MM.1S (cell line): ENCODE measurements at regions not wholly inside any gene's neighbourhood (a gene's known extent, or its start where the extent isn't known, plus 50 kb on each side); places are given as distances from the start of the nearest gene placed in this dataset.

Experiments used
- EZH2 ChIP-seq: fragments of 300-600 bp; sonication (generic); optimal IDR thresholded peaks from 2 replicates; pipeline ENCODE3; 2017; ENCODE audit warnings: low read depth, mild to moderate bottlenecking, antibody characterized with exemption, low read length, mixed read lengths
- TF ChIP-seq, protein P1 (sequence below): fragments of 300-600 bp; sonication (generic); IDR thresholded peaks from 2 replicates; pipeline ENCODE4 v1.5.1; 2016; ENCODE audit warnings: antibody characterized with exemption, low read length, mixed read lengths

DNA sequence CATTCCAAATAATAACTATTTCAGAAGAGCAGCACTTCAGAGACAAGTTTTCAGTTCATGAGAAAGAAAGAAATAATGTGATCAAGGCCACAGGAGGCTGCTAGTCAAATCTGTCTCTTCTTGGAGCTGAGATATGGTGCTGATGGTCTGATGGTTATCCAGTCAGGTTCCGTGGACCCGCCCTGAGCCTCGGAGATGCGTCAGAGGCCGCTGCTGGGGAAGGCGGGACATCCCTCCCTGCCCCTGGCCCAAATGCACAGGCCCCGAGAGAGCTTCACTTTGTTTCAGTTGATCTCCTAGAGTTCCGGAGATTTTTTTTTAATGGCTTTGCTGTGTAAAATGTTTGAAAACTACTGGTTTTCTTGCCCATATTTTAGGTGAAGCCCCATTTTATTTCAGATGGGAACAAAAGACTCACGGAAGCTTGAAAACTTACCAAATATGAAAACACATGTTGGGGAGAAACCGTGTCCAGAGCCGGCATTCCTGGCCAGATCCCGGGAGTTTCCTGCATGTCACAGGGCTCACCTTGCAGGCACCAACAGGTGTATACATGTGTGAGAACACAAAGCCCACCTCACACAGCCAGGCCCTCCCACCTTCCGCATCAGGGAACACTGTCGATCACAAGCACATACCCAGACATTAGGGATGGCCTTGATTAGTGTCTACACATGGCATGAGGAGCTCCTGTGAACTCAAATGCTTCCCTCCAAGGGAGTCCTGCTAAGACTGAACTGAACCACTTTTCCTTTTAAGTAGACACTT is 499.0 kb downstream of the TCERG1L start:
- no peak for TF ChIP-seq EZH2
- TF ChIP-seq, protein P1, sequence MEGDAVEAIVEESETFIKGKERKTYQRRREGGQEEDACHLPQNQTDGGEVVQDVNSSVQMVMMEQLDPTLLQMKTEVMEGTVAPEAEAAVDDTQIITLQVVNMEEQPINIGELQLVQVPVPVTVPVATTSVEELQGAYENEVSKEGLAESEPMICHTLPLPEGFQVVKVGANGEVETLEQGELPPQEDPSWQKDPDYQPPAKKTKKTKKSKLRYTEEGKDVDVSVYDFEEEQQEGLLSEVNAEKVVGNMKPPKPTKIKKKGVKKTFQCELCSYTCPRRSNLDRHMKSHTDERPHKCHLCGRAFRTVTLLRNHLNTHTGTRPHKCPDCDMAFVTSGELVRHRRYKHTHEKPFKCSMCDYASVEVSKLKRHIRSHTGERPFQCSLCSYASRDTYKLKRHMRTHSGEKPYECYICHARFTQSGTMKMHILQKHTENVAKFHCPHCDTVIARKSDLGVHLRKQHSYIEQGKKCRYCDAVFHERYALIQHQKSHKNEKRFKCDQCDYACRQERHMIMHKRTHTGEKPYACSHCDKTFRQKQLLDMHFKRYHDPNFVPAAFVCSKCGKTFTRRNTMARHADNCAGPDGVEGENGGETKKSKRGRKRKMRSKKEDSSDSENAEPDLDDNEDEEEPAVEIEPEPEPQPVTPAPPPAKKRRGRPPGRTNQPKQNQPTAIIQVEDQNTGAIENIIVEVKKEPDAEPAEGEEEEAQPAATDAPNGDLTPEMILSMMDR, result no peak
